ENCODE measurements at regions not wholly inside any gene's neighbourhood (a gene's known extent, or its start where the extent isn't known, plus 50 kb on each side); places are given as distances from the start of the nearest gene placed in this dataset.
A peak's percentile ranks its signal among the peaks of the same experiment; 100 is the strongest.

DNA sequence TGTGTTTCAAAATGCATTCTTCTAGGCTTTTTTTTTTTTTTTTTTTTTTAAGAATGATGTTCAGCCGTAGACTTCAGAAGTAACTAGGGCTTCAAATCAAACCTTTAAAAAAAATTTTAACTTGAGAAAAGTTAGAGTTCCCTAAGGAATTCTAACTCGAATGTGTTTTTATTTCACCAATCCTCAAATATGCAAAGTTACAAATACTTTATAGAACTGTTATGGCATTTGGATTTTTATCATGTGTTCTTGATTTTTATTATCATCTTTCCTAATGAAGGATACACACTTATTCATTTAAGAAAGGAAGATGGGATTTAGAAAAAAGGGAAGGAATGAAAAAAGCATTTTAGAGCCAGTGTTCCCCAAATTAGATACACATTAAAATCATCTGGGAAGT, 200.6 kb upstream of the LDB2 start (continued):
- TF ChIP-seq, protein P1, sequence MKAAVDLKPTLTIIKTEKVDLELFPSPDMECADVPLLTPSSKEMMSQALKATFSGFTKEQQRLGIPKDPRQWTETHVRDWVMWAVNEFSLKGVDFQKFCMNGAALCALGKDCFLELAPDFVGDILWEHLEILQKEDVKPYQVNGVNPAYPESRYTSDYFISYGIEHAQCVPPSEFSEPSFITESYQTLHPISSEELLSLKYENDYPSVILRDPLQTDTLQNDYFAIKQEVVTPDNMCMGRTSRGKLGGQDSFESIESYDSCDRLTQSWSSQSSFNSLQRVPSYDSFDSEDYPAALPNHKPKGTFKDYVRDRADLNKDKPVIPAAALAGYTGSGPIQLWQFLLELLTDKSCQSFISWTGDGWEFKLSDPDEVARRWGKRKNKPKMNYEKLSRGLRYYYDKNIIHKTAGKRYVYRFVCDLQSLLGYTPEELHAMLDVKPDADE (IDR thresholded peaks at IDR 0.05), result no peak
- TF ChIP-seq CREB1 (CRISPR knock-in tag; IDR thresholded peaks at IDR 0.05; ENCODE audit: low read depth), result no peak
- TF ChIP-seq EZH2 (IDR thresholded peaks at IDR 0.05; ENCODE audit: low read depth, unreplicated experiment), result no peak
- no peak for TF ChIP-seq NANOG (IDR thresholded peaks at IDR 0.05; ENCODE audit: borderline replicate concordance)
- TF ChIP-seq, protein P2, sequence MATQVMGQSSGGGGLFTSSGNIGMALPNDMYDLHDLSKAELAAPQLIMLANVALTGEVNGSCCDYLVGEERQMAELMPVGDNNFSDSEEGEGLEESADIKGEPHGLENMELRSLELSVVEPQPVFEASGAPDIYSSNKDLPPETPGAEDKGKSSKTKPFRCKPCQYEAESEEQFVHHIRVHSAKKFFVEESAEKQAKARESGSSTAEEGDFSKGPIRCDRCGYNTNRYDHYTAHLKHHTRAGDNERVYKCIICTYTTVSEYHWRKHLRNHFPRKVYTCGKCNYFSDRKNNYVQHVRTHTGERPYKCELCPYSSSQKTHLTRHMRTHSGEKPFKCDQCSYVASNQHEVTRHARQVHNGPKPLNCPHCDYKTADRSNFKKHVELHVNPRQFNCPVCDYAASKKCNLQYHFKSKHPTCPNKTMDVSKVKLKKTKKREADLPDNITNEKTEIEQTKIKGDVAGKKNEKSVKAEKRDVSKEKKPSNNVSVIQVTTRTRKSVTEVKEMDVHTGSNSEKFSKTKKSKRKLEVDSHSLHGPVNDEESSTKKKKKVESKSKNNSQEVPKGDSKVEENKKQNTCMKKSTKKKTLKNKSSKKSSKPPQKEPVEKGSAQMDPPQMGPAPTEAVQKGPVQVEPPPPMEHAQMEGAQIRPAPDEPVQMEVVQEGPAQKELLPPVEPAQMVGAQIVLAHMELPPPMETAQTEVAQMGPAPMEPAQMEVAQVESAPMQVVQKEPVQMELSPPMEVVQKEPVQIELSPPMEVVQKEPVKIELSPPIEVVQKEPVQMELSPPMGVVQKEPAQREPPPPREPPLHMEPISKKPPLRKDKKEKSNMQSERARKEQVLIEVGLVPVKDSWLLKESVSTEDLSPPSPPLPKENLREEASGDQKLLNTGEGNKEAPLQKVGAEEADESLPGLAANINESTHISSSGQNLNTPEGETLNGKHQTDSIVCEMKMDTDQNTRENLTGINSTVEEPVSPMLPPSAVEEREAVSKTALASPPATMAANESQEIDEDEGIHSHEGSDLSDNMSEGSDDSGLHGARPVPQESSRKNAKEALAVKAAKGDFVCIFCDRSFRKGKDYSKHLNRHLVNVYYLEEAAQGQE (IDR thresholded peaks at IDR 0.05; ENCODE audit: unreplicated experiment), result no peak

DNA sequence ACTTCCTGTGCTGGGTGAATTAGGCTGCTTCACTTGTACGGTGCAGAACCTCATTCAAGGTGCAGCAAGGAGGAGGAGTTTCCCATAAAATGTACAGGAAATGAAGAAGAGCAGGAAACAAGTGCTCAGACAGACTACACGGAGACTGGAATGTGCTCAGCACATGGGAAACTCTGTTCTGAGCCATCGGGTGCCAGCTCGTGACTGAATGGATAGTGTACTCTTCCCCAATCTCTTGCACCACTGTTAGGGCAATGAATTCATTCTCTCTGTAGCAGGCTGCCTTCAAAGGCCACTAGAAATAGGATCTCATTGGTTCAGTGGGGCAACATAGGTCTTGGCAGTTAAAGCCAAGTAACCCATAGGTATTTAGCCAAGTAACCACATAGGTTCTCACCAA, 200.0 kb upstream of the LDB2 start:
- ATAC-seq, result no peak
- H3K4me3 Mint-ChIP-seq, result no peak overlapping the region
- Histone ChIP-seq H3K79me2 (replicated peaks; ENCODE audit: insufficient read depth) (no peaks in the 10 kb centered on the region), H3K4me3 (no peak overlapping the region), H4K20me1 (replicated peaks; ENCODE audit: insufficient read depth) (no peaks in the 10 kb centered on the region), H3K27me3 (ENCODE audit: insufficient read depth) (no peaks in the 10 kb centered on the region), H3F3A (replicated peaks; ENCODE audit: low read depth) (no peaks in the 10 kb centered on the region), H3K9me2 (ENCODE audit: insufficient read depth) (peaks cover 7% of the 10 kb centered on the region), H3K4me2 (no peak overlapping the region), H3K27ac (ENCODE audit: low read depth) (no peak overlapping the region), H3K4me1 (ENCODE audit: insufficient read depth) (peaks cover 13% of the 10 kb centered on the region), H3K36me3 (ENCODE audit: insufficient read depth) (no peaks in the 10 kb centered on the region), H2AFZ (0 out of 2 replicates have a peak overlapping the region, but pooled peaks have one; percentile 38)
- peaks cover 2% of the 10 kb centered on the region for H3K27me3 Mint-ChIP-seq (ENCODE audit: insufficient read depth, low read depth, poor library complexity)
- DNase-seq (ENCODE audit: low spot score), result no peak
- peaks cover 24% of the 10 kb centered on the region; the same call in 2 of the 3 replicates for H3K4me1 Mint-ChIP-seq
- no peak for TF ChIP-seq NANOG (IDR thresholded peaks at IDR 0.05; ENCODE audit: borderline replicate concordance)
- TF ChIP-seq, protein P3, sequence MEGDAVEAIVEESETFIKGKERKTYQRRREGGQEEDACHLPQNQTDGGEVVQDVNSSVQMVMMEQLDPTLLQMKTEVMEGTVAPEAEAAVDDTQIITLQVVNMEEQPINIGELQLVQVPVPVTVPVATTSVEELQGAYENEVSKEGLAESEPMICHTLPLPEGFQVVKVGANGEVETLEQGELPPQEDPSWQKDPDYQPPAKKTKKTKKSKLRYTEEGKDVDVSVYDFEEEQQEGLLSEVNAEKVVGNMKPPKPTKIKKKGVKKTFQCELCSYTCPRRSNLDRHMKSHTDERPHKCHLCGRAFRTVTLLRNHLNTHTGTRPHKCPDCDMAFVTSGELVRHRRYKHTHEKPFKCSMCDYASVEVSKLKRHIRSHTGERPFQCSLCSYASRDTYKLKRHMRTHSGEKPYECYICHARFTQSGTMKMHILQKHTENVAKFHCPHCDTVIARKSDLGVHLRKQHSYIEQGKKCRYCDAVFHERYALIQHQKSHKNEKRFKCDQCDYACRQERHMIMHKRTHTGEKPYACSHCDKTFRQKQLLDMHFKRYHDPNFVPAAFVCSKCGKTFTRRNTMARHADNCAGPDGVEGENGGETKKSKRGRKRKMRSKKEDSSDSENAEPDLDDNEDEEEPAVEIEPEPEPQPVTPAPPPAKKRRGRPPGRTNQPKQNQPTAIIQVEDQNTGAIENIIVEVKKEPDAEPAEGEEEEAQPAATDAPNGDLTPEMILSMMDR (conservative IDR thresholded peaks at IDR 0.05; ENCODE audit: low read depth in 2 of 2), result no peak
- TF ChIP-seq, protein P1 (IDR thresholded peaks at IDR 0.05), result no peak
- TF ChIP-seq EZH2phosphoT487 (IDR thresholded peaks at IDR 0.05; ENCODE audit: unreplicated experiment), result no peak
- TF ChIP-seq, protein P2 (IDR thresholded peaks at IDR 0.05; ENCODE audit: unreplicated experiment), result no peak
- no peaks in the 10 kb centered on the region for H3K36me3 Mint-ChIP-seq (ENCODE audit: low read depth)
- H3K27ac Mint-ChIP-seq, result no peak overlapping the region
- no peaks in the 10 kb centered on the region for H3K9me3 Mint-ChIP-seq

All from GM23338 (cell line).